SH-SY5Y (cell line): ENCODE measurements at regions not wholly inside any gene's neighbourhood (a gene's known extent, or its start where the extent isn't known, plus 50 kb on each side); places are given as distances from the start of the nearest gene placed in this dataset.

Source experiments
- GATA2 ChIP-seq: IDR thresholded peaks from 2 replicates; pipeline ENCODE4 v1.6.1; 2011; ENCODE audit warnings: mild to moderate bottlenecking, low read depth, low read length
- GATA3 ChIP-seq: IDR thresholded peaks from 2 replicates; pipeline ENCODE4 v1.6.1; 2011; ENCODE audit warnings: low read depth, mild to moderate bottlenecking, low read length, moderate library complexity

DNA sequence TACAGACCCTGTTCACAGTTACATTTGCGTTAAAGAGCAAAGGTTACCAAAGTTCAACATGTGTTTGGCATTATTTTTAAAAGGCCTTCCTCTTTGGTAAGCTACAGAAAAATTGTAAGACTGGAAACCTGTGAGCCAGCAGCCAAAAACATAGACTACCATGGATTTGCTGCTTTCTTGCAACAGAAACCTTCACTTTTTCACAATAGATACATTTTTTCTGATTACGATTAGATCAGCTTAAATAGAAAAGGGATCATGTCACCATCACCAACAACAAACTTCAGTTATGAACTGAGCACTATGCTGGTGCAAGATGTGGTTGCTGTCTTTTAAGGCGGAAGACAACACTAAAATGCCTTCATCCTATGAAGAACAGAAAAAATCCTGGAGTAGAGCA lies 112.3 kb upstream of the MARCKS start:
- TF ChIP-seq GATA2 (no peak), GATA3 (no peak)
